ENCODE measurements at regions not wholly inside any gene's neighbourhood (a gene's known extent, or its start where the extent isn't known, plus 50 kb on each side); places are given as distances from the start of the nearest gene placed in this dataset.
"Not testable (repeated sequence)": the region's sequence is repeated elsewhere in the genome, so short reads cannot be mapped to it uniquely, and the experiment has no call there.

DNA sequence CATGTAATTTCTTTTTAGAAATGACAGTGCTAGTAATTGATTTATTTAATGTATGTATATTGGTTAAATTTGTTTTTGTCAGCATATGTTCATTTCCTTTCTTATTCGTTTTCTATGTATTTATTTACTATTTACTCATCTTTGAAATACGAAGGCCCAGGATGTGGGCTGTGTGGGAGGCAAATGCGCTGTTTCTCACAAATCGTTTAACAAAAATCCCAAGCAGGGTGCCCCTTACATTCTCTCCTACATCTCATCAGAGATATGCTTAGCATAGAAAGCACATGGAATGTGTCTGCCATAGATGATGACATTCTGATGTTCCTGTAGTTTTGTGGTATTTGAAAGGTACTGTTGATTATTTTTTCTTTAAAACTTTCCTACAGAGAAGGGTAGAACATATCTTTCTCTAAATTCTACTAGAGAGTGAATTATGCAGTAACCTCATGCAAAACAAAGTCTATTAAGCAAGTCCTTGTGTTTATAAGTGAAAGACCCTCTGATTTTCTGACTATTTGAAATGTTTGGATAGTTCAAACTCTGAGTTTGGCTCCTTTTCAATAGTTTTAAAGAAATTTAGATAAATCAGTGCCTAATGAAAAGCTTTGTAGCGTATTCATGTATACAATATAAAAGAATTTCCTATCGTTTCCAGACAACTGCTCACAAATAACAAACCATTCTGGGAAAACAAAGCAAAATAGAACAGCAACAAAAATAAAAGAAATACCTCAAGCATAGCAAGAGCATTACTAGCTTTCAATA lies 111.1 kb upstream of the VGLL3 start:
- Mint-ChIP-seq H3K27ac (no peak overlapping the region), H3K9me3 (ENCODE audit: low read depth) (no peaks in the 10 kb centered on the region), H3K4me3 (no peak overlapping the region), H3K36me3 (ENCODE audit: low read depth) (no peaks in the 10 kb centered on the region), H3K27me3 (no peaks in the 10 kb centered on the region), H3K4me1 (no peaks in the 10 kb centered on the region)
- intact Hi-C loops (cut with DNase I, micrococcal nuclease) = no loop called here
- CTCF ChIA-PET = no interaction called here
- no peak for ATAC-seq
- POLR2A ChIA-PET = no interaction called here
- DNase-seq = no peak

DNA sequence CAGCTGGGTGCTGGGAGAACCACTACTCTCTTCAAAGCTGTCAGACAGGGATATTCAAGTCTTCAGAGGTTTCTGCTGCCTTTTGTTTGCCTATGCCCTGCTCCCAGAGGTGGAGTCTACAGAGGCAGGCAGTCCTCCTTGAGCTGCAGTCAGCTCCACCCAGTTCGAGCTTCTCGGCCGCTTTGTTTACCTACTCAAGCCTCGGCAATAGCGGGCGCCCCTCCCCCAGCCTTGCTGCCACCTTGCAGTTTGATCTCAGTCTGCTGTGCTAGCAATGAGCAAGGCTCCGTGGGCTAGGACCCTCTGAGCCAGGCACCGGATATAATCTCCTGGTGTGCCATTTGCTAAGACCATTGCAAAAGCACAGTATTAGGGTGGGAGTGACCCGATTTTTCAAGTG lies 106.8 kb upstream of the VGLL3 start:
- H3K27me3 Mint-ChIP-seq; ATAC-seq; H3K4me1 Mint-ChIP-seq; H3K36me3 Mint-ChIP-seq (ENCODE audit: low read depth); H3K27ac Mint-ChIP-seq; H3K4me3 Mint-ChIP-seq; H3K9me3 Mint-ChIP-seq (ENCODE audit: low read depth); POLR2A ChIA-PET; intact Hi-C loops (cut with DNase I, micrococcal nuclease); DNase-seq: not testable (repeated sequence)
- CTCF ChIA-PET = interaction anchor here (0.6 kb wide), 2 partner anchors 326 to 956 kb away, joined by 3 read pairs; no protein-coding TSS in a partner anchor

DNA sequence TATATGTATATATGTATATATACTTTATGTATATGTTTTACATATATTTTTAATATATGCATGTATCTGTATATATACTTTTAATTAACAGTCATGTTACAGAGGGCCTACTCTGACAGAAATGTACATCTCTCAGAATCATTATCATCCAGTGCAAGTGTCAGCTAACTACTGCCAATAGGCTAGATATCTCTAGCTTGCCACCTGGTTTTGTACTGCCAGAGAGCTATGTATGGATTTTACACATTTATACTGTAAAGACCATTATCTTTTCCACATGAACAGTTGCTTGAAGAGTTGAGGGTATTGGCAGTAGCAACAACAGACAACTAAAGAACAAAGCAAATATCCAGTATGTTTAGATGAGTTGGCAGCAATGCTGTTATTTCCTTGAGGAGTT lies 99.7 kb upstream of the VGLL3 start:
- no peak overlapping the region for H3K27ac Mint-ChIP-seq
- CTCF ChIA-PET = interaction anchor here (1.0 kb wide), 1 partner anchor 15 kb away, joined by 3 read pairs; no protein-coding TSS in a partner anchor
- no peaks in the 10 kb centered on the region for H3K36me3 Mint-ChIP-seq (ENCODE audit: low read depth)
- intact Hi-C loops (cut with DNase I, micrococcal nuclease) = no loop called here
- H3K4me1 Mint-ChIP-seq = peaks cover 9% of the 10 kb centered on the region
- ATAC-seq (no peak), DNase-seq (no peak)
- POLR2A ChIA-PET = no interaction called here
- no peak overlapping the region for H3K4me3 Mint-ChIP-seq
- no peaks in the 10 kb centered on the region for H3K9me3 Mint-ChIP-seq (ENCODE audit: low read depth)
- peaks cover 7% of the 10 kb centered on the region for H3K27me3 Mint-ChIP-seq

DNA sequence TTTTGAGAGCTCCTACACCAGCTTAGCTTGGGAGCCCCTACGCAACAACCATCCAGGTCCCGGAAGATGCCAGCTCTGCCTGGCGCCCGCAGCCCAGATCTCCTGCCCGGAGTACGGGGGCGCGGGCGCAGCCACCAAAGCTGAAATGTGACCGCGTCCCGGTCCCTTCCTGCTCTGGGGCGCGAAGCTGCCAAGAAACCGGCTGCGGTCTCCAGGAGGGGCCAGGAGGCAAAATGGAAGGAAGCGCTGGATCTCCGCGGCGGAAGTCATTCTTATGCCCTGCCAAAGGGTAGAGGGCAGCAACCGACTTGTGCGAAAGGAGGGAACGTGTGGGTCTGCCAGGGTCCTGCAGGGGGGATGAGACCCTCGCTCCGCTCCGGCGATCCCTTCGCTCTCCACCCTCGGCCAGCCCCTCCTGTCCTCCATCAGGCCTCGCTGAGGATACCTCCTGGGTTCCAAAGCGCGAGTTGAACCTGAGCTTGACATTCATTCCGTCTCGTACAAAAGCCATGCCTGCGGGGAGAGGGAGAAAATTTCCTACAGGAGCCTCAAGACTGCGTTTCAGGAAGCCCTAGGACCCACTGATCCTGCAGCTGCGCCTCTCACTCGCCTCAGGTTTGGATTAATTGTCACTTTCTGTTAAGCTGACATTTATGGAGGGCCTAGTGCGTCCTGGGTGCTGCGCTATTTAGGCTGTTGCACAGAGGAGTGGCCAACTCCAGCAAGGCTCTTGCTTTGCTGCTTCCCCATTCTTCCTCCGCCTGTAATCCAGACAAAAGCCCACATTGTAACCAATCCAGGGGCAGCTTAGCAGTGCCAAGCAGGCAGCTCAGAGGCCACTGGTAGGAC lies 98.3 kb upstream of the VGLL3 start:
- intact Hi-C loops (cut with DNase I, micrococcal nuclease) = no loop called here
- ATAC-seq = peak; percentile 61
- H3K27me3 Mint-ChIP-seq = peaks cover 7% of the 10 kb centered on the region
- peak; percentile 34 for DNase-seq
- H3K27ac Mint-ChIP-seq = peak overlapping the region; percentile 39
- no peaks in the 10 kb centered on the region for H3K9me3 Mint-ChIP-seq (ENCODE audit: low read depth)
- H3K4me1 Mint-ChIP-seq = peaks cover 13% of the 10 kb centered on the region
- no peaks in the 10 kb centered on the region for H3K36me3 Mint-ChIP-seq (ENCODE audit: low read depth)
- ChIA-PET CTCF (interaction anchor here (0.7 to 0.8 kb wide), 2 partner anchors 119 to 121 kb away, joined by 3 to 4 read pairs; no protein-coding TSS in a partner anchor), POLR2A (no interaction called here)
- peak overlapping the region; percentile 64 for H3K4me3 Mint-ChIP-seq

- ATAC-seq = no peak
- H3K27me3 Mint-ChIP-seq = peaks cover 7% of the 10 kb centered on the region
- ChIA-PET CTCF (interaction anchor here (0.8 kb wide), 1 partner anchor 119 kb away, joined by 4 read pairs; no protein-coding TSS in a partner anchor), POLR2A (no interaction called here)
- H3K4me1 Mint-ChIP-seq = peaks cover 13% of the 10 kb centered on the region
- no peak overlapping the region for H3K27ac Mint-ChIP-seq
- intact Hi-C loops (cut with DNase I, micrococcal nuclease) = no loop called here
- no peaks in the 10 kb centered on the region for H3K36me3 Mint-ChIP-seq (ENCODE audit: low read depth)
- H3K9me3 Mint-ChIP-seq (ENCODE audit: low read depth) = no peaks in the 10 kb centered on the region
- H3K4me3 Mint-ChIP-seq = peak overlapping the region; percentile 64
- no peak for DNase-seq
Measured at GRCh38 chr3:87088430-87088992, 97.6 kb upstream of the VGLL3 start.

DNA sequence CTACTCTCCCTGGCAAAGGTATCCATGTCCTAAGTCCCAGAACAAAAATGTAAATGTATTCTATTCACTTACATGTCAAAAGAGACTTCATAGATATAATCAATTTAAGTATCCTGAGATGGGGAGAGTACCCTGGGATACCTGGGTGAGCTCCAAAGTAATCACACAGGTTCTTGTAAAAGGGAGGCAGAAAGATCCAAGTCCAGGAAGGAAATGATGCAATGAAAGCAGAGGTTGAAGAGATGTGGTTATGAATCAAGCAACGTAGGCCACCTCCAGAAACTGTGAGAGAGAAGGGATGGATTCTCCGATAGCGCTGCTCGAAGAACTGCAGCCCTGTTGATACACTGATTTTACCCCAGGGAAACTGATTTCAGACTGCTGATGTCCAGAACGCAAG lies 93.9 kb upstream of the VGLL3 start:
- Mint-ChIP-seq H3K9me3 (ENCODE audit: low read depth) (no peaks in the 10 kb centered on the region), H3K27ac (no peak overlapping the region), H3K36me3 (ENCODE audit: low read depth) (no peaks in the 10 kb centered on the region), H3K27me3 (peaks cover 5% of the 10 kb centered on the region), H3K4me3 (no peak overlapping the region), H3K4me1 (peaks cover 11% of the 10 kb centered on the region)
- ChIA-PET CTCF (no interaction called here), POLR2A (no interaction called here)
- DNase-seq = no peak
- peak; percentile 55 for ATAC-seq
- intact Hi-C loops (cut with DNase I, micrococcal nuclease) = loop anchor here (5.0 kb wide), 2 partner anchors 313 to 383 kb away; no protein-coding TSS in a partner anchor

DNA sequence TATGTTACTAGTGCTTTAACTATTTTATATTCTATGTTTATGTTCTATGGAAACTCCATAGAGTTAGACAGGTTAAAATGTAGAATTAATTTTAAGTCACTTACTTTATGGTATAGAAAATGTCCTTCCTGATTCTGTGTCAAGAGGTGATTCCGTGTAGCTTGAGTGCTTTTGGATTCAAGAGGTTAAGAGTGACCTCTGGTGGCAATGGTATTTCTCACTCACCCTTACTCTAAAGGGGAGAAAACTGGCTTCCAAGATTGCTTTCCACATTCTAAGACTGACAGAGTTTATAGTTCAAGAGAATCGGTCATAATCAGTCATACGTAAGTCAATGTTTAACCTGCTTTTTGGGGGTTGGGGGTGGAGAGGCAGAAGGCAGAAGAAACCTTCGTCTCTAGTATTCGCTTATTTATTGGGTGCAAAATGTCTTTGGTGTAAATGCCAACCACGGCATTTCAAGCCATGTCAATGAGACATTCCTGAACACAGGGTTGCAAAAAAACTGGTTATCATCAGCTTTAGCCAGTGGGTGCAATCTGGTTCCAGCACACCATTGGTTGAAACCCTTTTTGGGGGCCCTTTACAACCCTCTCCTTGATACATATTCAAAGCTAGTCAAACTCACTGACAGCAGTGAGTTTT lies 92.0 kb upstream of the VGLL3 start:
- ATAC-seq = no peak
- no peak for DNase-seq
- intact Hi-C loops (cut with DNase I, micrococcal nuclease) = loop anchor here (1.0 to 5.0 kb wide), 4 partner anchors 114 to 381 kb away; no protein-coding TSS in a partner anchor
- peaks cover 4% of the 10 kb centered on the region for H3K4me1 Mint-ChIP-seq
- H3K36me3 Mint-ChIP-seq (ENCODE audit: low read depth) = no peaks in the 10 kb centered on the region
- H3K4me3 Mint-ChIP-seq = no peak overlapping the region
- ChIA-PET CTCF (interaction anchor here (1.1 kb wide), 1 partner anchor 308 kb away, joined by 3 read pairs; no protein-coding TSS in a partner anchor), POLR2A (no interaction called here)
- no peak overlapping the region for H3K27ac Mint-ChIP-seq
- H3K9me3 Mint-ChIP-seq (ENCODE audit: low read depth) = no peaks in the 10 kb centered on the region
- no peaks in the 10 kb centered on the region for H3K27me3 Mint-ChIP-seq

- no peaks in the 10 kb centered on the region for H3K36me3 Mint-ChIP-seq (ENCODE audit: low read depth)
- ChIA-PET CTCF (no interaction called here), POLR2A (interaction anchor here (0.7 kb wide), 1 partner anchor 14 kb away, joined by 3 read pairs; no protein-coding TSS in a partner anchor)
- DNase-seq = no peak
- H3K4me1 Mint-ChIP-seq = no peaks in the 10 kb centered on the region
- H3K27me3 Mint-ChIP-seq = no peaks in the 10 kb centered on the region
- no peak overlapping the region for H3K27ac Mint-ChIP-seq
- intact Hi-C loops (cut with DNase I, micrococcal nuclease) = no loop called here
- ATAC-seq = no peak
- no peak overlapping the region for H3K4me3 Mint-ChIP-seq
- H3K9me3 Mint-ChIP-seq (ENCODE audit: low read depth) = no peaks in the 10 kb centered on the region
Measured at GRCh38 chr3:87077355-87077754, 86.4 kb upstream of the VGLL3 start.

DNA sequence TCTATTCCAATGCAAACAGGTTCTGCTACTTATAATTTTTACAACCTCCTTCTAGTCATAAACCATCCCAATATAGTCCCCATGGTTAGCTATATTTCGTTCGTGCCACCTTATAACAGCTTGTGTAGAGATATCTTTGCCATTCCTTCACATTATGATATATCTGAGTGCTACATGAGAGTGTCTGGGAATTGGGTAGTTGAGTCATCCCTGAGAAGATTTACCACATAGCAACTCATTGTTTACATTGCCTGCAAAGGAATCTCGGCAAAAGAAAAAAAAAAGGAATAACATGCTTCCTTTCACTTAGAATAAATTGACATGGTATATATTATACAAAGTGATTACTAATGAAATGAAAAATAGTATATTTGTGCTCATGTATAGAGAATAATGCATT lies 86.0 kb upstream of the VGLL3 start:
- Mint-ChIP-seq H3K27ac (no peak overlapping the region), H3K4me3 (no peak overlapping the region), H3K36me3 (ENCODE audit: low read depth) (no peaks in the 10 kb centered on the region), H3K4me1 (no peaks in the 10 kb centered on the region), H3K27me3 (no peaks in the 10 kb centered on the region), H3K9me3 (ENCODE audit: low read depth) (no peaks in the 10 kb centered on the region)
- POLR2A ChIA-PET = interaction anchor here (0.7 kb wide), 1 partner anchor 14 kb away, joined by 3 read pairs; no protein-coding TSS in a partner anchor
- intact Hi-C loops (cut with DNase I, micrococcal nuclease) = no loop called here
- ATAC-seq (no peak), DNase-seq (no peak)
- CTCF ChIA-PET = no interaction called here

- intact Hi-C loops (cut with DNase I, micrococcal nuclease) = no loop called here
- DNase-seq (no peak), ATAC-seq (no peak)
- Mint-ChIP-seq H3K27ac (no peak overlapping the region), H3K9me3 (ENCODE audit: low read depth) (no peaks in the 10 kb centered on the region), H3K27me3 (no peaks in the 10 kb centered on the region), H3K4me3 (no peak overlapping the region), H3K4me1 (no peaks in the 10 kb centered on the region), H3K36me3 (ENCODE audit: low read depth) (no peaks in the 10 kb centered on the region)
- POLR2A ChIA-PET = no interaction called here
- CTCF ChIA-PET = no interaction called here
Measured at GRCh38 chr3:87073496-87074145, 82.7 kb upstream of the VGLL3 start.

DNA sequence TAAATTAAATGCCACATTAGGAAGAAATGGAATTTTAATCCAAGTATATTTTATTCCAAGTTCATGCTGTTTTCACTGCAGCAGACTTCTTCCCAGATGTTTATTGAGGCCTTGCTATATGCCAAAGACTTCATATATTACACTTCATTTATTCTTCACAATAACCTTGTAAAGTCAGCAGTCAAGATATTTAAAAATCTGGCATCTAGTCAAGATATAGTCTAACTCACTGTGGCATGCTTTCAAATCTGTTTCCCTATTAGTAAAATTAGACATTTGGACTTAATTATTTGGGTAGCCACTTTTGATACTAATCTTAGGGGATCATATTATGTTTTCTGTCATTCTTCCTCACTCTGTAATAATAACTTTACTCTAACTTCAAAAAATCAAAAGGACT lies 81.5 kb upstream of the VGLL3 start:
- ChIA-PET POLR2A (no interaction called here), CTCF (no interaction called here)
- DNase-seq = no peak
- no peaks in the 10 kb centered on the region for H3K9me3 Mint-ChIP-seq (ENCODE audit: low read depth)
- no peak for ATAC-seq
- no peak overlapping the region for H3K4me3 Mint-ChIP-seq
- no peaks in the 10 kb centered on the region for H3K27me3 Mint-ChIP-seq
- H3K4me1 Mint-ChIP-seq = no peaks in the 10 kb centered on the region
- no peak overlapping the region for H3K27ac Mint-ChIP-seq
- H3K36me3 Mint-ChIP-seq (ENCODE audit: low read depth) = no peaks in the 10 kb centered on the region
- intact Hi-C loops (cut with DNase I, micrococcal nuclease) = no loop called here

Measured in activated CD4-positive, alpha-beta T cell treated with anti-CD3 and anti-CD28 coated beads for 36 hours (primary cell).